H1 (cell line): ENCODE measurements at regions not wholly inside any gene's neighbourhood (a gene's known extent, or its start where the extent isn't known, plus 50 kb on each side); places are given as distances from the start of the nearest gene placed in this dataset.

Experiments used
- CTCF ChIA-PET: fragments of 300-600 bp; sonication (Branson Sonifier 250); formaldehyde crosslinking; loops from one replicate; lab custom pipeline; 2021; ENCODE audit not compliant: partially characterized antibody; lab: Charles Lee
- POLR2A ChIA-PET: fragments of 300-600 bp; sonication (Branson Sonifier 250); formaldehyde crosslinking; loops from one replicate; lab custom pipeline; 2021; ENCODE audit warnings: inconsistent platforms; ENCODE audit not compliant: partially characterized antibody; lab: Charles Lee
- DNase-seq, 2 experiments: peaks; one replicate each; pipeline versions ENCODE4 v3.0.0 to v3.0.0-alpha.2; 2010 to 2022; ENCODE audit warnings: low spot score in 2 of 2, low read depth in 1 of 2, mixed read lengths in 1 of 2
- FAIRE-seq: peaks from 2 replicates; lab custom pipeline; 2011; peaks lifted over from hg19 to GRCh38; lab: Jason Lieb, UNC
- H2AFZ ChIP-seq: 2 replicates; pipeline ENCODE4 v1.8.1; 2012; ENCODE audit warnings: low read length, inconsistent platforms
- H2AK5ac ChIP-seq: 2 replicates; pipeline ENCODE4 v1.6.1; 2013; ENCODE audit warnings: low read depth, low read length
- H2BK120ac ChIP-seq: replicated peaks from 2 replicates; pipeline ENCODE3; 2013; ENCODE audit warnings: low read depth, low read length, inconsistent platforms
- H2BK12ac ChIP-seq: 2 replicates; pipeline ENCODE4 v1.6.1; 2013; ENCODE audit warnings: low read depth, low read length
- H2BK15ac ChIP-seq: 2 replicates; pipeline ENCODE4 v1.6.1; 2013; ENCODE audit warnings: low read length
- H2BK20ac ChIP-seq: 2 replicates; pipeline ENCODE4 v1.6.1; 2013; ENCODE audit warnings: low read length
- H2BK5ac ChIP-seq: 2 replicates; pipeline ENCODE4 v1.6.1; 2013; ENCODE audit warnings: low read depth, low read length
- H3K14ac ChIP-seq: 2 replicates; pipeline ENCODE4 v1.6.1; 2013; ENCODE audit warnings: inconsistent platforms; ENCODE audit not compliant: insufficient read length
- H3K18ac ChIP-seq: 2 replicates; pipeline ENCODE4 v1.6.1; 2013; ENCODE audit warnings: low read length; ENCODE audit errors: extremely low read depth
- H3K23ac ChIP-seq: 2 replicates; pipeline ENCODE4 v1.6.1; 2013; ENCODE audit warnings: inconsistent platforms; ENCODE audit not compliant: insufficient read length
- H3K23me2 ChIP-seq: 2 replicates; pipeline ENCODE4 v1.6.1; 2013; ENCODE audit warnings: low read depth, low read length
- H3K27ac ChIP-seq: 2 replicates; pipeline ENCODE4 v1.6.1; 2011; ENCODE audit warnings: low read depth, low read length, inconsistent platforms
- H3K27me3 ChIP-seq, 4 experiments: replicated peaks in 1 of 4; 1 replicate in 1 of 4; 2 replicates in 3 of 4; pipeline versions ENCODE4 v1.6.1 to v1.8.1; 2011 to 2013; ENCODE audit warnings: low read length in 3 of 4, mild to moderate bottlenecking in 3 of 4, inconsistent platforms in 2 of 4, mixed read lengths in 2 of 4, moderate library complexity in 1 of 4; ENCODE audit not compliant: control insufficient read depth in 3 of 4, insufficient read depth in 3 of 4; ENCODE audit errors: extremely low read depth in 1 of 4
- H3K36me3 ChIP-seq, 4 experiments: 2 replicates each; pipeline versions ENCODE4 v1.6.1 to v1.8.1; 2011 to 2013; ENCODE audit warnings: mild to moderate bottlenecking in 4 of 4, low read length in 3 of 4, moderate library complexity in 2 of 4, control low read depth in 1 of 4, inconsistent platforms in 1 of 4; ENCODE audit not compliant: insufficient read depth in 4 of 4, control insufficient read depth in 2 of 4
- H3K4ac ChIP-seq: replicated peaks from 2 replicates; pipeline ENCODE3; 2013; ENCODE audit warnings: low read length, low read depth, mixed read lengths, inconsistent platforms; ENCODE audit not compliant: insufficient read length
- H3K4me1 ChIP-seq, 4 experiments: replicated peaks in 1 of 4; 1 replicate in 1 of 4; 2 replicates in 3 of 4; pipeline versions ENCODE4 v1.6.1 to v1.8.1; 2011 to 2013; ENCODE audit warnings: low read length in 3 of 4, inconsistent platforms in 2 of 4, mixed read lengths in 1 of 4; ENCODE audit not compliant: insufficient read depth in 4 of 4, control insufficient read depth in 3 of 4
- H3K4me2 ChIP-seq, 2 experiments: 2 replicates each; pipeline versions ENCODE4 v1.6.1 to v1.8.1; 2011 to 2013; ENCODE audit warnings: low read depth in 2 of 2, low read length in 2 of 2, control low read depth in 1 of 2, inconsistent platforms in 1 of 2, mild to moderate bottlenecking in 1 of 2; ENCODE audit not compliant: insufficient read depth in 1 of 2
- H3K4me3 ChIP-seq, 4 experiments: fragments of 200-600, 300-600 bp in 1 of 4; sonication (generic), shearing (Covaris generic), sonication (Bioruptor Twin) in 1 of 4; 2 replicates each; pipeline versions ENCODE4 v1.5.1 to v1.8.1; 2011 to 2016; ENCODE audit warnings: low read length in 4 of 4, low read depth in 3 of 4, control low read depth in 2 of 4, inconsistent platforms in 2 of 4, mild to moderate bottlenecking in 2 of 4, mixed read lengths in 1 of 4, moderate library complexity in 1 of 4; ENCODE audit not compliant: insufficient read depth in 2 of 4; ENCODE audit errors: extremely low read depth in 1 of 4
- H3K56ac ChIP-seq: replicated peaks from 2 replicates; pipeline ENCODE3; 2013; ENCODE audit warnings: low read depth, mild to moderate bottlenecking, mixed read lengths, low read length, inconsistent platforms; ENCODE audit not compliant: insufficient read length
- H3K79me1 ChIP-seq: 2 replicates; pipeline ENCODE4 v1.6.1; 2013; ENCODE audit warnings: low read depth, low read length, control low read depth
- H3K79me2 ChIP-seq, 2 experiments: 2 replicates each; pipeline versions ENCODE4 v1.6.1 to v1.8.1; 2012 to 2013; ENCODE audit warnings: low read length in 2 of 2, mild to moderate bottlenecking in 2 of 2, inconsistent platforms in 1 of 2; ENCODE audit not compliant: insufficient read depth in 2 of 2, control insufficient read depth in 1 of 2
- H3K9ac ChIP-seq, 4 experiments: replicated peaks in 1 of 4; 1 replicate in 1 of 4; 2 replicates in 3 of 4; pipeline versions ENCODE4 v1.6.1 to v1.8.1; 2011 to 2013; ENCODE audit warnings: low read depth in 3 of 4, low read length in 3 of 4, control low read depth in 2 of 4, mild to moderate bottlenecking in 2 of 4, moderate library complexity in 2 of 4, inconsistent platforms in 1 of 4; ENCODE audit errors: extremely low read depth in 1 of 4
- H3K9me3 ChIP-seq, 2 experiments: 2 replicates each; pipeline versions ENCODE4 v1.6.1 to v1.8.1; 2012 to 2013; ENCODE audit warnings: mild to moderate bottlenecking in 2 of 2, moderate library complexity in 2 of 2, control low read depth in 1 of 2, inconsistent platforms in 1 of 2, low read depth in 1 of 2, low read length in 1 of 2, mixed read lengths in 1 of 2; ENCODE audit not compliant: insufficient read depth in 2 of 2
- H4K20me1 ChIP-seq, 2 experiments: replicated peaks in 1 of 2; 2 replicates each; pipeline versions ENCODE3 to v1.8.1; 2011 to 2013; ENCODE audit warnings: inconsistent platforms in 2 of 2, low read length in 2 of 2, mild to moderate bottlenecking in 1 of 2; ENCODE audit not compliant: insufficient read depth in 2 of 2, control insufficient read depth in 1 of 2
- H4K5ac ChIP-seq: 2 replicates; pipeline ENCODE4 v1.6.1; 2013; ENCODE audit warnings: low read length, low read depth, mixed read lengths, inconsistent platforms; ENCODE audit not compliant: insufficient read length
- H4K8ac ChIP-seq: 2 replicates; pipeline ENCODE4 v1.8.0; 2013; ENCODE audit warnings: mild to moderate bottlenecking, moderate library complexity, low read length, inconsistent platforms; ENCODE audit not compliant: insufficient read depth; ENCODE audit errors: extremely low read depth
- H4K91ac ChIP-seq: replicated peaks from 2 replicates; pipeline ENCODE3; 2013; ENCODE audit warnings: low read length, mixed read lengths, inconsistent platforms; ENCODE audit not compliant: insufficient read length
- CBX5 ChIP-seq: fragments of 300-800, 300-1000 bp; sonication (generic); IDR thresholded peaks from 2 replicates; pipeline ENCODE4 v1.7.1; 2016; ENCODE audit warnings: antibody characterized with exemption, low read length, low read depth
- CEBPB ChIP-seq: IDR thresholded peaks from 2 replicates; pipeline ENCODE4 v1.6.1; 2012; ENCODE audit warnings: low read depth, low read length
- GABPA ChIP-seq: IDR thresholded peaks from 2 replicates; pipeline ENCODE4 v1.6.1; 2011; ENCODE audit warnings: mild to moderate bottlenecking, low read length, moderate library complexity, borderline replicate concordance; ENCODE audit not compliant: insufficient read depth
- HDAC6 ChIP-seq: IDR thresholded peaks from one replicate; pipeline ENCODE4 v1.7.1; 2012; ENCODE audit warnings: low read depth, mild to moderate bottlenecking, inconsistent platforms, low read length, moderate library complexity
- MAFK ChIP-seq: IDR thresholded peaks from 2 replicates; pipeline ENCODE4 v1.6.1; 2012; ENCODE audit warnings: low read depth, mild to moderate bottlenecking, improper control_type of control experiment, low read length
- MAX ChIP-seq: IDR thresholded peaks from 2 replicates; pipeline ENCODE4 v1.6.1; 2012; ENCODE audit warnings: inconsistent platforms
- POLR2AphosphoS5 ChIP-seq: IDR thresholded peaks from 2 replicates; pipeline ENCODE4 v1.6.1; 2011; ENCODE audit warnings: low read depth, low read length
- RNF2 ChIP-seq: fragments of 200-900, 300-1000 bp; sonication (generic); IDR thresholded peaks from 2 replicates; pipeline ENCODE4 v1.7.1; 2016; ENCODE audit warnings: borderline replicate concordance, low read depth, mild to moderate bottlenecking, antibody characterized with exemption, low read length; ENCODE audit not compliant: poor library complexity, severe bottlenecking; ENCODE audit errors: missing control alignments
- SAP30 ChIP-seq: fragments of 300-600 bp; sonication (generic); IDR thresholded peaks from 2 replicates; pipeline ENCODE4 v1.7.1; 2012; ENCODE audit warnings: low read length, moderate library complexity, mild to moderate bottlenecking, inconsistent platforms; ENCODE audit not compliant: insufficient read depth, insufficient replicate concordance
- SP1 ChIP-seq: IDR thresholded peaks from 2 replicates; pipeline ENCODE4 v1.6.1; 2011; ENCODE audit warnings: low read depth, low read length
- SP2 ChIP-seq: IDR thresholded peaks from 2 replicates; pipeline ENCODE4 v1.6.1; 2012; ENCODE audit warnings: mild to moderate bottlenecking, low read length, inconsistent platforms
- SUZ12 ChIP-seq: fragments of 200-600 bp; sonication (generic); IDR thresholded peaks from 2 replicates; pipeline ENCODE4 v1.6.1; 2012; ENCODE audit warnings: mild to moderate bottlenecking, inconsistent platforms, low read length, moderate library complexity, mixed read lengths
- TBP ChIP-seq: IDR thresholded peaks from 2 replicates; pipeline ENCODE4 v1.6.1; 2011; ENCODE audit warnings: low read depth, low read length, improper control_type of control experiment
- YY1 ChIP-seq: IDR thresholded peaks from 2 replicates; pipeline ENCODE4 v1.6.1; 2011; ENCODE audit warnings: low read depth, mild to moderate bottlenecking, low read length
- WGBS, 2 experiments: shearing (Covaris generic) in 1 of 2; methylation state at CpG; one replicate each; pipeline versions ENCODE4 v1.1.6 to v1.1.7; 2013 to 2015; ENCODE audit warnings: low lambda C conversion rate in 2 of 2, mixed read lengths in 2 of 2, inconsistent platforms in 1 of 2, low coverage in 1 of 2, missing lambda C conversion rate in 1 of 2; ENCODE audit not compliant: insufficient replicate concordance in 2 of 2, insufficient coverage in 1 of 2, insufficient read length in 1 of 2; ENCODE audit errors: extremely low coverage in 1 of 2, missing lambda C conversion rate in 1 of 2; 5-methylcytosine and 5-hydroxymethylcytosine counted together

- no peak overlapping the region for H3K4me3 ChIP-seq
- H2BK5ac ChIP-seq = no peak overlapping the region
- H3K27ac ChIP-seq = no peak overlapping the region
- H2AFZ ChIP-seq = no peak overlapping the region
- CTCF ChIA-PET = interaction anchor here (0.6 kb wide), 1 partner anchor 28 kb away, joined by 3 read pairs; no protein-coding TSS in a partner anchor
- 88% methylated on average over 2 of the region's 2 CpGs; no CpG with 5 or more reads in 1 of the 2 experiments for WGBS, 2 experiments
- FAIRE-seq (no peak), DNase-seq (no peak)
- no peak overlapping the region for H2BK15ac ChIP-seq
- peaks cover 0 to 2% (median 0%) of the 10 kb centered on the region in 4 experiments; a peak in 1 of 8 replicates for H3K36me3 ChIP-seq
- H3K9ac ChIP-seq = no peak overlapping the region
- H3K14ac ChIP-seq = no peak overlapping the region
- H3K23me2 ChIP-seq = no peaks in the 10 kb centered on the region
- no peak overlapping the region for H2BK120ac ChIP-seq
- H3K23ac ChIP-seq = no peak overlapping the region
- no peak overlapping the region for H4K91ac ChIP-seq
- no peak overlapping the region for H2BK20ac ChIP-seq
- H4K20me1 ChIP-seq = no peaks in the 10 kb centered on the region
- peaks cover 18 to 22% of the 10 kb centered on the region in 2 experiments for H3K9me3 ChIP-seq
- H3K79me1 ChIP-seq = no peaks in the 10 kb centered on the region
- H2BK12ac ChIP-seq = no peak overlapping the region
- H4K5ac ChIP-seq = no peak overlapping the region
- H4K8ac ChIP-seq = no peak overlapping the region
- no peak overlapping the region for H3K56ac ChIP-seq
- POLR2A ChIA-PET = no interaction called here
- no peaks in the 10 kb centered on the region for H3K79me2 ChIP-seq
- no peaks in the 10 kb centered on the region for H3K4me1 ChIP-seq
- H2AK5ac ChIP-seq = no peak overlapping the region
- H3K27me3 ChIP-seq = no peaks in the 10 kb centered on the region
- H3K18ac ChIP-seq = no peak overlapping the region
- no peak overlapping the region for H3K4ac ChIP-seq
- H3K4me2 ChIP-seq = no peak overlapping the region
- TF ChIP-seq MAX (no peak), SP1 (no peak), SP2 (no peak), TBP (no peak), MAFK (no peak), SAP30 (no peak), SUZ12 (no peak), HDAC6 (no peak), CEBPB (no peak), YY1 (no peak), POLR2AphosphoS5 (no peak), CBX5 (no peak), RNF2 (no peak), GABPA (no peak)
Observed at GRCh38 chr4:15270201-15270600, 157.6 kb upstream of the C1QTNF7 start.
